HG02840 (cell line): ENCODE measurements at regions not wholly inside any gene's neighbourhood (a gene's known extent, or its start where the extent isn't known, plus 50 kb on each side); places are given as distances from the start of the nearest gene placed in this dataset.
"Not testable (repeated sequence)": the region's sequence is repeated elsewhere in the genome, so short reads cannot be mapped to it uniquely, and the experiment has no call there.

Source experiments
- ATAC-seq: cut with Tn5 transposase; IDR thresholded peaks from one replicate; pipeline ENCODE4 v1.9.1; 2021; ENCODE audit warnings: mild to moderate bottlenecking, moderate library complexity, moderate number of reproducible peaks; ENCODE audit not compliant: unreplicated experiment, low FRiP score

GRCh38 chr10:55551603-55552002, 750.6 kb upstream of the PCDH15 start:
- no peak for ATAC-seq

GRCh38 chr10:55550236-55550635, 749.2 kb upstream of the PCDH15 start:
- no peak for ATAC-seq

GRCh38 chr10:55537497-55537896, 736.5 kb upstream of the PCDH15 start:
- not testable (repeated sequence) for ATAC-seq

- no peak for ATAC-seq
Observed at GRCh38 chr10:55519264-55519663, 718.2 kb upstream of the PCDH15 start.

GRCh38 chr10:55518416-55518815, 717.4 kb upstream of the PCDH15 start:
- not testable (repeated sequence) for ATAC-seq

- no peak for ATAC-seq
Observed at GRCh38 chr10:55509168-55509567, 708.1 kb upstream of the PCDH15 start.

- no peak for ATAC-seq
Observed at GRCh38 chr10:55500931-55501559, 700.0 kb upstream of the PCDH15 start.

GRCh38 chr10:55497893-55498499, 697.0 kb upstream of the PCDH15 start:
- no peak for ATAC-seq

GRCh38 chr10:55495555-55495954, 694.5 kb upstream of the PCDH15 start:
- no peak for ATAC-seq

GRCh38 chr10:55491712-55492111, 690.7 kb upstream of the PCDH15 start:
- no peak for ATAC-seq

- ATAC-seq = no peak
Observed at GRCh38 chr10:55485827-55486226, 684.8 kb upstream of the PCDH15 start.

GRCh38 chr10:55476129-55476528, 675.1 kb upstream of the PCDH15 start:
- ATAC-seq = no peak

GRCh38 chr10:55474258-55474657, 673.2 kb upstream of the PCDH15 start:
- ATAC-seq = no peak

GRCh38 chr10:55470840-55471239, 669.8 kb upstream of the PCDH15 start:
- ATAC-seq = no peak

- no peak for ATAC-seq
Observed at GRCh38 chr10:55466806-55467504, 665.9 kb upstream of the PCDH15 start.

GRCh38 chr10:55464083-55464482, 663.1 kb upstream of the PCDH15 start:
- no peak for ATAC-seq

- ATAC-seq = no peak
Observed at GRCh38 chr10:55460008-55460407, 659.0 kb upstream of the PCDH15 start.

GRCh38 chr10:55449981-55450380, 649.0 kb upstream of the PCDH15 start:
- no peak for ATAC-seq

GRCh38 chr10:55446441-55447002, 645.5 kb upstream of the PCDH15 start:
- no peak for ATAC-seq

GRCh38 chr10:55441777-55442176, 640.7 kb upstream of the PCDH15 start:
- ATAC-seq = no peak

GRCh38 chr10:55426138-55426537, 625.1 kb upstream of the PCDH15 start:
- ATAC-seq = no peak
